Right atrium auricular region (tissue), 2 donors: ENCODE measurements at regions not wholly inside any gene's neighbourhood (a gene's known extent, or its start where the extent isn't known, plus 50 kb on each side); places are given as distances from the start of the nearest gene placed in this dataset.

Source experiments
- DNase-seq: peaks from one replicate; pipeline ENCODE4 v3.0.0-alpha.2; 2019; ENCODE audit warnings: low spot score
- H3K27ac ChIP-seq, 2 donors: fragments of 200-600 bp; sonication (generic); 1 replicate in 1 of 2; 2 replicates in 1 of 2; pipeline ENCODE4 v1.5.1; 2016 to 2019
- H3K27me3 ChIP-seq, 2 donors: fragments of 200-600 bp; sonication (generic); one replicate each; pipeline versions ENCODE4 v1.5.1 to v1.6.0; 2017 to 2019
- H3K36me3 ChIP-seq: fragments of 200-600 bp; sonication (generic); one replicate; pipeline ENCODE4 v1.5.1; 2016
- H3K4me1 ChIP-seq, 2 donors: fragments of 200-600 bp; sonication (generic); one replicate each; pipeline versions ENCODE4 v1.5.1 to v1.6.0; 2017 to 2019
- H3K4me3 ChIP-seq, 2 donors: fragments of 200-600 bp; sonication (generic); 1 replicate in 1 of 2; 2 replicates in 1 of 2; pipeline ENCODE4 v1.5.1; 2017 to 2019; ENCODE audit warnings: mild to moderate bottlenecking in 1 of 2, moderate library complexity in 1 of 2
- H3K9me3 ChIP-seq, 2 donors: fragments of 200-600 bp; sonication (generic); one replicate each; pipeline ENCODE4 v1.5.1; 2019
- TF ChIP-seq, protein P1 (sequence below), 2 donors: fragments of 200-600 bp; sonication (generic); IDR thresholded peaks; one replicate each; pipeline ENCODE4 v1.5.1; 2019; ENCODE audit warnings: antibody characterized with exemption in 2 of 2

DNA sequence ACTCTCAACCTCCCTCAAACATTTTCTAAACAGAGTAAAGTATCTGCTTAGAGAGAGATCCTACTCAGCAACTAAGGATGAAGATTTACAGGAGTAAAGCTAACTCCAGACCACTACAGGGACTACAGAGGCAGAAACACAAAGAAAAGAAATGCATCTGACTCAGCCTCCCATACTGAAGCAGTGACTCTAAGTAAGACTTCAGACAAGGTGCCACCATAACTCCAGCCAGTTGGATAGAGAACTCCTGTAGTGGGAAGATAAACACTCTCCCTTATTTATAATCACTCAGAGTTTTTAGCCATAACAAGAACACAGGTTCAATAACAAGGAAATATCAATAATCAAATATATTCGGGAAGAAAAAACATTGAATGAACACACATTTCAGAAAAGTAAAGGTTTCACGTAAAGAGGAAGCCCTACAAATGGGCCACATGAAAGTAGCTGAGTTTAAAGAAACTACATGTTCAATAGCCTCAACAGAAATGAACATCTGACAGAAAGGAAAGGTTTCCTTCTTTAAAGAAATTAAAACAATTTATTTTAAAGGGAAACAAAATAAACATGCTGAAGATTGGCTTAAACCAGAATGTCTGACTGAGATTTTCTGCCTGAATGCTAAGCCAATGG lies 519.9 kb downstream of the KCNJ3 start:
- Histone ChIP-seq H3K4me1 (no peaks in the 10 kb centered on the region), H3K36me3 (no peaks in the 10 kb centered on the region), H3K4me3 (no peak overlapping the region), H3K9me3 (no peaks in the 10 kb centered on the region), H3K27me3 (no peaks in the 10 kb centered on the region), H3K27ac (no peak overlapping the region)
- DNase-seq: no peak
- TF ChIP-seq, protein P1, sequence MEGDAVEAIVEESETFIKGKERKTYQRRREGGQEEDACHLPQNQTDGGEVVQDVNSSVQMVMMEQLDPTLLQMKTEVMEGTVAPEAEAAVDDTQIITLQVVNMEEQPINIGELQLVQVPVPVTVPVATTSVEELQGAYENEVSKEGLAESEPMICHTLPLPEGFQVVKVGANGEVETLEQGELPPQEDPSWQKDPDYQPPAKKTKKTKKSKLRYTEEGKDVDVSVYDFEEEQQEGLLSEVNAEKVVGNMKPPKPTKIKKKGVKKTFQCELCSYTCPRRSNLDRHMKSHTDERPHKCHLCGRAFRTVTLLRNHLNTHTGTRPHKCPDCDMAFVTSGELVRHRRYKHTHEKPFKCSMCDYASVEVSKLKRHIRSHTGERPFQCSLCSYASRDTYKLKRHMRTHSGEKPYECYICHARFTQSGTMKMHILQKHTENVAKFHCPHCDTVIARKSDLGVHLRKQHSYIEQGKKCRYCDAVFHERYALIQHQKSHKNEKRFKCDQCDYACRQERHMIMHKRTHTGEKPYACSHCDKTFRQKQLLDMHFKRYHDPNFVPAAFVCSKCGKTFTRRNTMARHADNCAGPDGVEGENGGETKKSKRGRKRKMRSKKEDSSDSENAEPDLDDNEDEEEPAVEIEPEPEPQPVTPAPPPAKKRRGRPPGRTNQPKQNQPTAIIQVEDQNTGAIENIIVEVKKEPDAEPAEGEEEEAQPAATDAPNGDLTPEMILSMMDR (IDR thresholded peaks at IDR 0.05): no peak

GRCh38 chr2:155215037-155215707 lies 516.7 kb downstream of the KCNJ3 start:
- Histone ChIP-seq H3K4me3 (no peak overlapping the region), H3K27ac (no peak overlapping the region), H3K4me1 (no peaks in the 10 kb centered on the region), H3K9me3 (no peaks in the 10 kb centered on the region), H3K27me3 (no peaks in the 10 kb centered on the region), H3K36me3 (no peaks in the 10 kb centered on the region)
- no peak for DNase-seq
- TF ChIP-seq, protein P1 (IDR thresholded peaks at IDR 0.05): no peak

DNA sequence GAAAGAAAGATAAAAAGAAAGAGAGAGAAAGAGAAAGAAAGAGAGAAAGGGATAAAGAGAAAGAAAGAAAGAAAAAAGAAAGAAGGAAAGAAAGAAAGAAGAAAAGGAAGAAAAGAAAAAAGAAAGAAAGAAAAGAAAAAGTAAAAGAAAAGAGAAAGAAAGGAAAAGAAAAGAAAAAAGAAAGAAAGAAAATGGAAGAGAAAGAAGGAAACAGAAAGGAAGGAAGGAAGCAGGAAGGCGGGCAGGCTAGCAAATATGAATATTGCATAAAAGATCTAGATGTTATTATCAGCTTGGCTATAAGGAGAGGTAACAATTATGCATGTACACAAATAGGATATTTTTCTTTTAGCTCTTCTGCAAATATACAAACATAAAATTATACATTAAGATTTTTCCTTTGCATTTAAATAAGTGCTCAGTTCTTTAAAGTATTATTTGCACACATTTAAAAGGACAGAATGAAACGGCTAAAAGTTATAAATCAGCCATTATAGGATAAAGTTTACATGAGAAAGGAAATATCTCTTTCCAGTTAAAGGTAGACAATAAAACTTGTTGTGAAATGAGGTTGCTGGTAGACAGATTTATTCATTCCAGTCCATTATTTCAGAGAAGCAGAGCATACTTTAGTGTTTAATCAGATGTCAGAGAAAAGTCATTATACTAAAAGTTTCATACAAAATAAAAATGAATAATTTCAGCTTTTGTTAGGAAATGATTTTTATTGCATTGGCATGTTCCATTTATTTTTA lies 511.4 kb downstream of the KCNJ3 start:
- H3K36me3 ChIP-seq: no peaks in the 10 kb centered on the region
- TF ChIP-seq, protein P1 (IDR thresholded peaks at IDR 0.05): no peak
- DNase-seq: no peak
- no peaks in the 10 kb centered on the region for H3K4me1 ChIP-seq
- no peak overlapping the region for H3K27ac ChIP-seq
- no peak overlapping the region for H3K4me3 ChIP-seq
- no peaks in the 10 kb centered on the region for H3K9me3 ChIP-seq
- no peaks in the 10 kb centered on the region for H3K27me3 ChIP-seq

DNA sequence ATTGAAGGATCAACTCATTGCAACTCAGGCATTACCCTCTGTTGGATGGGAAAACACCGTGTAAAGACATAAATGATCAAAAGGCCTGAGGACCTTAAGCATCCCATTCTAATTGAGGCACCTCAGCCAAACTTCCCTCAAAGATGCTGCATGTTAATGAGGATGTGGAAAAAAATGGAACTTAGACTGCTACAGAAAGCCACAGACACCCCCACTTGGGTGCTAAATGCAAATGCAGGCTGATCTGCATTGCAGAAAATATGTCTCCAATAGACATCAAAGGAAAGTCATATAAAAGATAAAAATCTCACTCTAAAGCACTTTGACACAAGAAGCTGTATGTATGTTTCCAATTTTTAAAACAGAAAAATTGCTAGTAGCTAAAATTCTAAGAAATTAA lies 504.7 kb downstream of the KCNJ3 start:
- Histone ChIP-seq H3K27me3 (no peaks in the 10 kb centered on the region), H3K36me3 (no peaks in the 10 kb centered on the region), H3K4me1 (no peaks in the 10 kb centered on the region), H3K4me3 (no peak overlapping the region), H3K27ac (no peak overlapping the region), H3K9me3 (no peaks in the 10 kb centered on the region)
- TF ChIP-seq, protein P1 (IDR thresholded peaks at IDR 0.05): no peak
- DNase-seq: no peak

- Histone ChIP-seq H3K4me1 (no peaks in the 10 kb centered on the region), H3K9me3 (no peaks in the 10 kb centered on the region), H3K27ac (no peak overlapping the region), H3K36me3 (no peaks in the 10 kb centered on the region), H3K4me3 (no peak overlapping the region), H3K27me3 (no peaks in the 10 kb centered on the region)
- no peak for DNase-seq
- TF ChIP-seq, protein P1 (IDR thresholded peaks at IDR 0.05): no peak
Measured at GRCh38 chr2:155200753-155201152, 502.3 kb downstream of the KCNJ3 start.
